GM12878 (cell line): ENCODE measurements at regions not wholly inside any gene's neighbourhood (a gene's known extent, or its start where the extent isn't known, plus 50 kb on each side); places are given as distances from the start of the nearest gene placed in this dataset.

Experiments
- ATAC-seq: fragments of 200-7000 bp; cut with Tn5 transposase; 3 replicates; pipeline ENCODE4 v1.9.1; 2020; ENCODE audit warnings: mild to moderate bottlenecking, moderate library complexity
- BruUV-seq: library from RNA; stranded (reverse); fragments of 400-500 nt; replicated peaks from 2 replicates; lab custom pipeline; 2021; lab: Mats Ljungman, UMichigan
- CTCF ChIA-PET: fragments of 300-600 bp; sonication (Branson Sonifier 250); formaldehyde crosslinking; extraction: SDS; loops from one replicate; lab custom pipeline; 2021; ENCODE audit warnings: inconsistent platforms; lab: Yijun Ruan, JAX
- POLR2A ChIA-PET: fragments of 350-600 bp; formaldehyde crosslinking; extraction: SDS; loops from one replicate; lab custom pipeline; 2021; ENCODE audit warnings: inconsistent platforms; lab: Charles Lee
- RAD21 ChIA-PET: fragments of 300-600 bp; sonication (Branson Sonifier 250); formaldehyde crosslinking; loops from one replicate; lab custom pipeline; 2023; ENCODE audit warnings: antibody characterized with exemption; ENCODE audit not compliant: unreplicated experiment; lab: Charles Lee
- SMC1A ChIA-PET: fragments of 300-600 bp; sonication (Branson Sonifier 250); formaldehyde crosslinking; loops from one replicate; lab custom pipeline; 2023; ENCODE audit not compliant: unreplicated experiment, uncharacterized antibody; lab: Charles Lee
- DNase-seq: peaks from one replicate; pipeline ENCODE4 v3.0.0-alpha.2; 2011; ENCODE audit warnings: low read depth, low spot score
- FAIRE-seq: peaks from 3 replicates; lab custom pipeline; 2011; peaks lifted over from hg19 to GRCh38; lab: Jason Lieb, UNC
- H2AFZ ChIP-seq: 2 replicates; pipeline ENCODE4 v1.6.0; 2011; ENCODE audit warnings: low read depth, low read length, control low read depth; ENCODE audit not compliant: control insufficient read depth
- H3K27ac ChIP-seq: 2 replicates; pipeline ENCODE4 v1.5.1; 2011; ENCODE audit warnings: control low read depth; ENCODE audit not compliant: control insufficient read depth, insufficient read depth
- H3K27me3 ChIP-seq, 2 experiments: replicated peaks in 1 of 2; 2 replicates each; pipeline versions ENCODE4 v1.6.0 to v1.6.1; 2011; ENCODE audit warnings: low read length in 1 of 2; ENCODE audit not compliant: control insufficient read depth in 2 of 2, insufficient read depth in 2 of 2
- H3K36me3 ChIP-seq, 2 experiments: 2 replicates each; pipeline ENCODE4 v1.5.1; 2011; ENCODE audit warnings: low read length in 1 of 2; ENCODE audit not compliant: control insufficient read depth in 2 of 2, insufficient read depth in 2 of 2
- H3K4me1 ChIP-seq: 2 replicates; pipeline ENCODE4 v1.6.1; 2011; ENCODE audit warnings: mild to moderate bottlenecking, low read length, moderate library complexity, mixed read lengths; ENCODE audit not compliant: control insufficient read depth, insufficient read depth
- H3K4me2 ChIP-seq: 2 replicates; pipeline ENCODE4 v1.6.0; 2011; ENCODE audit warnings: control low read depth; ENCODE audit not compliant: control insufficient read depth, insufficient read depth
- H3K4me3 ChIP-seq: fragments of 200-600 bp; sonication (generic); 2 replicates; pipeline ENCODE4 v1.5.1; 2016
- H3K79me2 ChIP-seq: 2 replicates; pipeline ENCODE4 v1.6.0; 2011; ENCODE audit warnings: low read length; ENCODE audit not compliant: control insufficient read depth, insufficient read depth
- H3K9ac ChIP-seq: 2 replicates; pipeline ENCODE4 v1.8.0; 2011; ENCODE audit warnings: low read length, control low read depth, mixed read lengths; ENCODE audit not compliant: control insufficient read depth, insufficient read depth
- H3K9me3 ChIP-seq: replicated peaks from 3 replicates; pipeline ENCODE4 v1.5.1; 2011; ENCODE audit warnings: mild to moderate bottlenecking, low read length; ENCODE audit not compliant: control insufficient read depth, insufficient read depth
- H4K20me1 ChIP-seq: 2 replicates; pipeline ENCODE4 v1.6.0; 2011; ENCODE audit not compliant: control insufficient read depth, insufficient read depth
- BMI1 ChIP-seq: fragments of 450-650 bp; IDR thresholded peaks from 2 replicates; pipeline ENCODE4 v1.6.1; 2016; ENCODE audit warnings: mild to moderate bottlenecking, moderate library complexity, borderline replicate concordance
- CHD1 ChIP-seq: IDR thresholded peaks from 2 replicates; pipeline ENCODE4 v1.6.1; 2012; ENCODE audit warnings: low read depth, low read length, improper control_type of control experiment
- E2F4 ChIP-seq: IDR thresholded peaks from 2 replicates; pipeline ENCODE4 v1.6.1; 2012; ENCODE audit warnings: low read depth, low read length, improper control_type of control experiment
- HCFC1 ChIP-seq: fragments of 150-350 bp; IDR thresholded peaks from 2 replicates; pipeline ENCODE4 v1.6.1; 2014; ENCODE audit warnings: low read length
- HDAC2 ChIP-seq: fragments of 200-600 bp; sonication (generic); IDR thresholded peaks from 2 replicates; pipeline ENCODE4 v1.6.1; 2017
- IRF4 ChIP-seq: IDR thresholded peaks from 2 replicates; pipeline ENCODE4 v1.6.1; 2011; ENCODE audit warnings: low read depth, low read length
- KAT2A ChIP-seq: conservative IDR thresholded peaks from 2 replicates; pipeline ENCODE4 v1.6.1; 2011; ENCODE audit warnings: low read depth, low read length; ENCODE audit not compliant: control insufficient read depth
- KDM1A ChIP-seq: fragments of 200-600 bp; sonication (generic); IDR thresholded peaks from 2 replicates; pipeline ENCODE4 v1.6.1; 2016; ENCODE audit warnings: borderline replicate concordance
- NFYA ChIP-seq: IDR thresholded peaks from 2 replicates; pipeline ENCODE4 v1.6.1; 2011; ENCODE audit warnings: low read depth, mild to moderate bottlenecking, low read length, improper control_type of control experiment, borderline replicate concordance
- PBX3 ChIP-seq: IDR thresholded peaks from 2 replicates; pipeline ENCODE4 v1.6.1; 2011; ENCODE audit warnings: mild to moderate bottlenecking, low read depth, low read length, moderate library complexity; ENCODE audit not compliant: insufficient replicate concordance
- SIN3A ChIP-seq: IDR thresholded peaks from 2 replicates; pipeline ENCODE4 v1.6.1; 2012; ENCODE audit warnings: low read depth, low read length, improper control_type of control experiment
- SMC3 ChIP-seq: IDR thresholded peaks from 2 replicates; pipeline ENCODE4 v1.6.1; 2011; ENCODE audit warnings: low read length, improper control_type of control experiment, borderline replicate concordance
- SRF ChIP-seq, 2 experiments: IDR thresholded peaks; 2 replicates each; pipeline ENCODE4 v1.6.1; 2011; ENCODE audit warnings: low read depth in 2 of 2, low read length in 2 of 2, mild to moderate bottlenecking in 1 of 2, moderate library complexity in 1 of 2
- TCF7 ChIP-seq: IDR thresholded peaks from 2 replicates; pipeline ENCODE4 v1.6.1; 2014; ENCODE audit warnings: antibody characterized with exemption, borderline replicate concordance
- WRNIP1 ChIP-seq: IDR thresholded peaks from 2 replicates; pipeline ENCODE4 v1.6.1; 2011; ENCODE audit warnings: low read depth, low read length, improper control_type of control experiment, borderline replicate concordance
- WGBS: methylation state at CpG from one replicate; pipeline ENCODE4 v1.1.6; 2016; ENCODE audit warnings: low lambda C conversion rate; ENCODE audit not compliant: insufficient replicate concordance, insufficient coverage; ENCODE audit errors: missing lambda C conversion rate; 5-methylcytosine and 5-hydroxymethylcytosine counted together
- in situ Hi-C: fragments of 300-500 bp; cut with MboI; formaldehyde crosslinking; loops from 9 replicates; pipeline ENCODE4 v1.14.3; 2018; ENCODE audit warnings: mixed read lengths
- intact Hi-C: fragments of 100-400 bp; cut with micrococcal nuclease; formaldehyde crosslinking; loops from one replicate; pipeline ENCODE4 v1.14.2; 2022; ENCODE audit not compliant: unreplicated experiment
- TF ChIP-seq, protein P1 (sequence below): fragments of 450-650 bp; IDR thresholded peaks from 2 replicates; pipeline ENCODE4 v1.6.1; 2017; ENCODE audit warnings: mild to moderate bottlenecking, moderate library complexity
- TF ChIP-seq, protein P2 (sequence below): fragments of 150-350 bp; IDR thresholded peaks from 2 replicates; pipeline ENCODE4 v1.6.1; 2016; ENCODE audit warnings: low read depth, low read length

GRCh38 chr9:26373616-26374015 is 519.0 kb downstream of the CAAP1 start:
- BruUV-seq, result no TSS peak
- H3K9ac ChIP-seq, result no peak overlapping the region
- SMC1A ChIA-PET, result no interaction called here
- no peaks in the 10 kb centered on the region for H3K9me3 ChIP-seq
- no peaks in the 10 kb centered on the region for H4K20me1 ChIP-seq
- ATAC-seq (no peak), DNase-seq (no peak), FAIRE-seq (no peak)
- WGBS, result 44% methylated on average over 2 of the region's 2 CpGs
- H3K27me3 ChIP-seq, result no peaks in the 10 kb centered on the region
- intact Hi-C loops, result no loop called here
- H3K27ac ChIP-seq, result no peak overlapping the region
- H2AFZ ChIP-seq, result no peak overlapping the region
- no peak overlapping the region for H3K4me2 ChIP-seq
- no peak overlapping the region for H3K4me3 ChIP-seq
- in situ Hi-C loops, result no loop called here
- no peaks in the 10 kb centered on the region for H3K36me3 ChIP-seq
- RAD21 ChIA-PET, result no interaction called here
- CTCF ChIA-PET, result interaction anchor here (0.6 kb wide), 1 partner anchor 420 kb away, joined by 3 read pairs; no protein-coding TSS in a partner anchor
- no peaks in the 10 kb centered on the region for H3K79me2 ChIP-seq
- TF ChIP-seq PBX3 (no peak), SMC3 (no peak), KAT2A (no peak), HCFC1 (no peak), CHD1 (no peak), TCF7 (no peak), NFYA (no peak), IRF4 (no peak), BMI1 (no peak), SIN3A (no peak), WRNIP1 (no peak), KDM1A (no peak), E2F4 (no peak), SRF (IDR thresholded peaks at IDR 0.05; ENCODE audit: low read depth in 2 of 2, low read length in 2 of 2) (no peak), HDAC2 (no peak)
- TF ChIP-seq, protein P1, sequence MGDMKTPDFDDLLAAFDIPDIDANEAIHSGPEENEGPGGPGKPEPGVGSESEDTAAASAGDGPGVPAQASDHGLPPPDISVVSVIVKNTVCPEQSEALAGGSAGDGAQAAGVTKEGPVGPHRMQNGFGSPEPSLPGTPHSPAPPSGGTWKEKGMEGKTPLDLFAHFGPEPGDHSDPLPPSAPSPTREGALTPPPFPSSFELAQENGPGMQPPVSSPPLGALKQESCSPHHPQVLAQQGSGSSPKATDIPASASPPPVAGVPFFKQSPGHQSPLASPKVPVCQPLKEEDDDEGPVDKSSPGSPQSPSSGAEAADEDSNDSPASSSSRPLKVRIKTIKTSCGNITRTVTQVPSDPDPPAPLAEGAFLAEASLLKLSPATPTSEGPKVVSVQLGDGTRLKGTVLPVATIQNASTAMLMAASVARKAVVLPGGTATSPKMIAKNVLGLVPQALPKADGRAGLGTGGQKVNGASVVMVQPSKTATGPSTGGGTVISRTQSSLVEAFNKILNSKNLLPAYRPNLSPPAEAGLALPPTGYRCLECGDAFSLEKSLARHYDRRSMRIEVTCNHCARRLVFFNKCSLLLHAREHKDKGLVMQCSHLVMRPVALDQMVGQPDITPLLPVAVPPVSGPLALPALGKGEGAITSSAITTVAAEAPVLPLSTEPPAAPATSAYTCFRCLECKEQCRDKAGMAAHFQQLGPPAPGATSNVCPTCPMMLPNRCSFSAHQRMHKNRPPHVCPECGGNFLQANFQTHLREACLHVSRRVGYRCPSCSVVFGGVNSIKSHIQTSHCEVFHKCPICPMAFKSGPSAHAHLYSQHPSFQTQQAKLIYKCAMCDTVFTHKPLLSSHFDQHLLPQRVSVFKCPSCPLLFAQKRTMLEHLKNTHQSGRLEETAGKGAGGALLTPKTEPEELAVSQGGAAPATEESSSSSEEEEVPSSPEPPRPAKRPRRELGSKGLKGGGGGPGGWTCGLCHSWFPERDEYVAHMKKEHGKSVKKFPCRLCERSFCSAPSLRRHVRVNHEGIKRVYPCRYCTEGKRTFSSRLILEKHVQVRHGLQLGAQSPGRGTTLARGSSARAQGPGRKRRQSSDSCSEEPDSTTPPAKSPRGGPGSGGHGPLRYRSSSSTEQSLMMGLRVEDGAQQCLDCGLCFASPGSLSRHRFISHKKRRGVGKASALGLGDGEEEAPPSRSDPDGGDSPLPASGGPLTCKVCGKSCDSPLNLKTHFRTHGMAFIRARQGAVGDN, result no peak
- TF ChIP-seq, protein P2, sequence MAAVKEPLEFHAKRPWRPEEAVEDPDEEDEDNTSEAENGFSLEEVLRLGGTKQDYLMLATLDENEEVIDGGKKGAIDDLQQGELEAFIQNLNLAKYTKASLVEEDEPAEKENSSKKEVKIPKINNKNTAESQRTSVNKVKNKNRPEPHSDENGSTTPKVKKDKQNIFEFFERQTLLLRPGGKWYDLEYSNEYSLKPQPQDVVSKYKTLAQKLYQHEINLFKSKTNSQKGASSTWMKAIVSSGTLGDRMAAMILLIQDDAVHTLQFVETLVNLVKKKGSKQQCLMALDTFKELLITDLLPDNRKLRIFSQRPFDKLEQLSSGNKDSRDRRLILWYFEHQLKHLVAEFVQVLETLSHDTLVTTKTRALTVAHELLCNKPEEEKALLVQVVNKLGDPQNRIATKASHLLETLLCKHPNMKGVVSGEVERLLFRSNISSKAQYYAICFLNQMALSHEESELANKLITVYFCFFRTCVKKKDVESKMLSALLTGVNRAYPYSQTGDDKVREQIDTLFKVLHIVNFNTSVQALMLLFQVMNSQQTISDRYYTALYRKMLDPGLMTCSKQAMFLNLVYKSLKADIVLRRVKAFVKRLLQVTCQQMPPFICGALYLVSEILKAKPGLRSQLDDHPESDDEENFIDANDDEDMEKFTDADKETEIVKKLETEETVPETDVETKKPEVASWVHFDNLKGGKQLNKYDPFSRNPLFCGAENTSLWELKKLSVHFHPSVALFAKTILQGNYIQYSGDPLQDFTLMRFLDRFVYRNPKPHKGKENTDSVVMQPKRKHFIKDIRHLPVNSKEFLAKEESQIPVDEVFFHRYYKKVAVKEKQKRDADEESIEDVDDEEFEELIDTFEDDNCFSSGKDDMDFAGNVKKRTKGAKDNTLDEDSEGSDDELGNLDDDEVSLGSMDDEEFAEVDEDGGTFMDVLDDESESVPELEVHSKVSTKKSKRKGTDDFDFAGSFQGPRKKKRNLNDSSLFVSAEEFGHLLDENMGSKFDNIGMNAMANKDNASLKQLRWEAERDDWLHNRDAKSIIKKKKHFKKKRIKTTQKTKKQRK, result no peak
- POLR2A ChIA-PET, result no interaction called here
- no peaks in the 10 kb centered on the region for H3K4me1 ChIP-seq
